T-helper 1 cell treated with Interleukin-12 subunit alpha and Interleukin-12 subunit beta and Interleukin-4 antibody, amounts not matched to agents 30 μg/mL and 1 μg/mL, for 36 hours (primary cell): ENCODE measurements at regions not wholly inside any gene's neighbourhood (a gene's known extent, or its start where the extent isn't known, plus 50 kb on each side); places are given as distances from the start of the nearest gene placed in this dataset.

Source experiments
- H3K27ac Mint-ChIP-seq: one replicate; pipeline ENCODE4 v1.8.0; 2021; ENCODE audit warnings: mild to moderate bottlenecking, mixed read lengths
- H3K27me3 Mint-ChIP-seq: one replicate; pipeline ENCODE4 v1.8.0; 2021; ENCODE audit warnings: low read depth, mixed read lengths
- H3K36me3 Mint-ChIP-seq: one replicate; pipeline ENCODE4 v1.8.0; 2021; ENCODE audit warnings: low read depth, mixed read lengths
- H3K4me1 Mint-ChIP-seq: one replicate; pipeline ENCODE4 v1.8.0; 2021; ENCODE audit warnings: low read depth, mixed read lengths
- H3K4me3 Mint-ChIP-seq: one replicate; pipeline ENCODE4 v1.8.0; 2021; ENCODE audit warnings: mild to moderate bottlenecking, moderate library complexity, mixed read lengths
- H3K9me3 Mint-ChIP-seq: one replicate; pipeline ENCODE4 v1.8.0; 2021; ENCODE audit warnings: mixed read lengths

DNA sequence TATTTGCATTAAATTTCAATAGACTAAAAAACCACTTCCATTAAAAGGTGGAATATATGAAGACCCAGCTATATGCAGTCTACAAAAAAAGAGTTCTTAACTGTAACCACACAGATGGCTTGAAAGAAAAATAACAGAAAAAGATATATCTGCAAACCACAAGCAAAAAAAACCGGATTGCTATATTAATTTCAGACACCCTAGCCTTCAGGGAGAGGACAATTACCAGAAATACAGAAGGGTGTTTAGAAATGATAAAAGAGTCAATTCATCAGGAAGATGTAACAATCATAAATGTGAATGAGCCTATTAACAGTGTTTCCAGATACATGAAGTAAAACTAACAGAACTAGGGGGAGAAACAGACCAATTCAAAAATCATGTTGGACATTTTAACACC, 56.9 kb upstream of the SMIM23 start:
- Mint-ChIP-seq H3K27ac (no peak overlapping the region), H3K4me3 (no peak overlapping the region), H3K9me3 (peaks cover 8% of the 10 kb centered on the region), H3K27me3 (peaks cover 11% of the 10 kb centered on the region), H3K36me3 (no peaks in the 10 kb centered on the region), H3K4me1 (no peaks in the 10 kb centered on the region)
